ENCODE measurements at regions not wholly inside any gene's neighbourhood (a gene's known extent, or its start where the extent isn't known, plus 50 kb on each side); places are given as distances from the start of the nearest gene placed in this dataset.

DNA sequence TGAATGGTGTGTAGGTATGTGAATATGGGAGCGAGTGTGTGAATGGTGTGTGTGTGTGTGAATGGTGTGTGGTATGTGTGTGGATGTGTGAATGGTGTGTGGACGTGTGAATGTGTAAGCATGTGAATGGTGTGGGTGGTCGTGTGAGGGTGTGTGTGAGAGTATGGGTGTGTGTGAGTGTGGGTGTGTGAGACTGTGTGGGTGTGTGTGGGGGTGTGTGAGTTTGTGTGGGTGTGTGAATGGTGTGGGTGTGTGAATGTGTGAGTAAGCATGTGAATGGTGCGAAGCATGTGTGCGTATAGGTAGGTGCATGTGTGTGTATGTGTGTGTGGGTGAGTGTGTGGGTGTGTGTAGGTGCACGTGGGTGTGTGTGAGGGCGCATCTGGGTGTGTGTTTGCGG lies 160.7 kb upstream of the COBL start:
- no peak for DNase-seq (ENCODE audit: low read depth in 4 of 4, low spot score in 3 of 4)

DNA sequence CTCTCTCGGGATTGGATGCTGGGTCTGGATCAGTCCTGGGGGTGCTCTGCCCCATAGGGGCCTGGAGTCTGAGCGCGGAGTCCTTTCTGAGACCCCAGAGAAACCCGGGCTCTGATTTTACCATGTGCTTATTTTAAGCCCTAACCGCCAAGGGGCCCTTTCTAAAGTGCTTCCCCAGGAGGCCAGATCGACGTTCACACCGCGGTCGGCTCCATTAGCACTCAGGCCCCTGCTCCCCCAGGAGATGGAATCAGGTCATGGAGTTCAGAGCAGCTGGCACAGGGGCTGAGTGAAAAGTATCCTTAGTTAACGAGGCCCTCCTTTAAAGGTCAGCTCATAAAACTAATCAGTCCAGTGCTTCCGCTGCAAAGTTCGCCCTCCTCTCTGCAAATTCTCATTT lies 159.4 kb upstream of the COBL start:
- no peak for DNase-seq (ENCODE audit: low read depth in 4 of 4, low spot score in 3 of 4)

DNA sequence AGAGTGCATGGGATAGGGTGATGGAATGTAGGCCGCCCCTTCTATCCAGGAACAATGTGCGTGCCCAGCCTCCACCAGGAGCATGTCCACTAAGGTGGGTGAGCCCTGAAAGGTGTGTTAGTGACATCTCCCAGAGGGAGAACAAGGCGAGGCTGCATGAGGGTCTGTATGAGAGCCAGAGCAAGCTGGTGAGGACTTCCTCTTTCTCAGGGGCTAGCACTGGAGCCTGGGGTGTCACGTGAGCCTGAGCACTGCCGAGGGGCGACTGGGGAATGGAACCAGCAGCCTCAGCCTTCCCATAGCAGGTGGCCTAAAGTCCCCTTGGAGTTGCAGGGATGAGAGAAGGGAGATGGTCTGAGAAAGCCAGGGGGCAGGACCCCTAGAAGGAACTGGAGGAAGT lies 156.3 kb upstream of the COBL start:
- no peak for DNase-seq (ENCODE audit: low read depth in 4 of 4, low spot score in 3 of 4)

DNA sequence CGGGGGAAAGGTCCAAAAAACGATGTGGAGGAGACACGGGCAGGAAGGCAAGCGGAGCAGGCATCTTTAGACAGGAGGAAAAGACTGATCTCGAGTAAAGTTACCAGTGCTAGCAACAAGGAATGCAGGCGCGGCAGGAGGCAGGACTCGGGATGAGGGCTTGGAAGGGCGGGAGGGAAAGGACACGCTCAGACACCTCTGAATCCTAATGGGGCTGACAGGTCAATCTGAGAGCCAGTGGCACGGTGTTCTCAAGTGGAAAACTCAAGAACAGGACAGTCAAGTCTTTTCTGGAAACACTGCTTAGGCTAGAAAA lies 155.3 kb upstream of the COBL start:
- DNase-seq (ENCODE audit: low read depth in 4 of 4, low spot score in 3 of 4) = no peak

DNA sequence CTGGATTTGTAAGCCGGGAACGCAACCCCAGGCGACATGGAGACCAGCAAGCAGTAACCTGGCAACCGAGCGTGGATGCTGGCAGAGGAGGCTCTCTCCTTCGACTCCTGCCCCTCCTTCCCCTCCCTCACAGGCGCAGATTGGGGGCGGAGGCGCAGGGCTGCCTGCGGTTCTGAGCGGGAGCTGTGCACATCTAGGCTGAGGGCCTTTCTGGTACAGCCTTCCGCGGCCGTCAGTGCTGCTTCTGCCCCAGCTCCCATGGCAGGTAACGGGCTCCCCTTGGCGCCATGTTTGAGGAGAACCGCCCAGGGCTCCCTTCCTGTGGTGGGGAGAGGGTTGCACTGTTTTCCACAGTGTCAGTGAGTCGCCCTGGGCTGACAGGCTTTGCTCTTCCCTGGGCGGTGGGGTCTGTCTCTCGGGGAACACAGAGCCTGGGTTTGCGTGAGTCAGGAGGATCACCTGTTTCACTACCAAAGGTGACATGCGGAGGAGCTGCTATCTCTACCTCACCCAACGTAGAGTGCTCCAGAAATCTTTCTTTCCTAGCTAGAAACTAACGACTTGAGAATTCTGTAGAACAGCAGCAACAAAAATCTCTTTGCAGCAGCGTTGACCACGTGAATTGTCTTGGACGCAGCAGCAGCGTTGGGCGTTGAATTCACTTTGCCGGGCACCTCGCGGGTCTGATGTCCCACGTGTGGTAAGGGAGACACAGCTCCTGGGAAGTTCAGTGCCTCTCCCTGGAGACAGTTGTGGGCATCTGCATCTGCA lies 154.8 kb upstream of the COBL start:
- DNase-seq (ENCODE audit: low read depth in 4 of 4, low spot score in 3 of 4) = no peak

DNA sequence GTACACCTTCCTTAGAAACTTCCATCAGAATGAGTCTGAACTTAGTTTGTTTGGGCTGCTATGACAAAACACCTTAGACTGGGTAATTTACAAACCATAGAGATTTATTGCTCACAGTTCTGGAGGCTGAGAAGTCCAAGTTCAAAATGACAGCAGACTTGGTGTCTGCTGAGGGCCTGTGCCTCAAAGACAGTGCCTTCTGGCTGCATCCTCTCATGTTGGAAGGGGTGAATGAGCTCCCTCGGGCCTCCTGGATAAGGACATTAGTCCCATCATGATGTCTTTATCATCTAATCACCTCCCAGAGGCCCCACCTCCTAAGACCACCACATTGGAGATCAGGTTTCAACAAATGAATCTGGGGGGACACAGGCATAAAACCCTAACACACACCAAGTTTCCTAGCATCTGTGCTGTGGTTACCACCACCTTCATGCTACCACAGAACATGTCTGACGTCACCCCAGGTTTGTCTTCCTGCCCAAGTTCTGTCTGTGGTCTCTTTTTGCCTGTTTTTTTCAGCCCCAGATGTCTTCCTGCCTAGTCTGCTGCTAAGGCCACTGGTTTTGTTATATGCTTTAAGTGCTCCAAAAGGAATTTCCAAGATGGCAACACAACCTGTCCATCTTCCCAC lies 150.9 kb upstream of the COBL start:
- no peak for DNase-seq (ENCODE audit: low read depth in 4 of 4, low spot score in 3 of 4)

DNA sequence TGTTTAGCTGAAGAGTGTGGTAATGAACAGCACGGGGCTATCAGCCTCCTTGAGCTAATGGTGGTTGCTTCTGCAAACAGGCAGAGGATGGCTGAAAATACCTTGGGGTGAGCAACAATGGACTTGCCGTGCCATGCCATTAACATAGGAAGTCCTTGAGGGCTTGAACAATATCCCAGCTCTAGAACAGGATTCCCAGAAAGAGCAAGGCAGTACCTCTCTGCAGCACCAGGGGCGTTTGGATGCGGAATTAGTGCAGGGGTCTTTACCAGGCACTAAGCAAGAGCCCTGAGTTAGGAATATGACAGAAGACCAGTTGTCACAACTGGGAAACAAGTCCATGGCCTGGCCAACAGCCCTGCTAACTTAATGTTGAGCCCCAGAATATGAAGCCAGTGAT lies 143.2 kb upstream of the COBL start:
- DNase-seq (ENCODE audit: low read depth in 4 of 4, low spot score in 3 of 4) = no peak

DNA sequence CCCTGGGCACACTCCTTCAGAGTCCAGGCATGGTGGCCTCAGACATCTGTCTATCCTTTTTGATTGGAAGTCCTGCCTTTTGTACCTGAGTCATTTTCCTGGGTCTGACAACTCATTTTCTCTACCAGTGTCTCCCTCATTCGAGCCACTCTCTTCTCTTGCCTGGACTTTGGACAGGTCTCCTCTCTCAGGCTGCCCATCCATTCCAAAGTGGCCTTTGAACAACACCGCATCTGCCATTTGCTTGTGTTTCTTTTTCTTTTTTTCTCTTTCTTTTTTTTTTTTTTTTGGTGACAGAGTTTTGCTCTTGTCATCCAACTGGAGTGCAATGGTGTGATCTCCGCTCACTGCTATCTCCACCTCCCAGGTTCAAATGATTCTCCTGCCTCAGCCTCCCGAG lies 142.1 kb upstream of the COBL start:
- no peak for DNase-seq (ENCODE audit: low read depth in 4 of 4, low spot score in 3 of 4)

DNA sequence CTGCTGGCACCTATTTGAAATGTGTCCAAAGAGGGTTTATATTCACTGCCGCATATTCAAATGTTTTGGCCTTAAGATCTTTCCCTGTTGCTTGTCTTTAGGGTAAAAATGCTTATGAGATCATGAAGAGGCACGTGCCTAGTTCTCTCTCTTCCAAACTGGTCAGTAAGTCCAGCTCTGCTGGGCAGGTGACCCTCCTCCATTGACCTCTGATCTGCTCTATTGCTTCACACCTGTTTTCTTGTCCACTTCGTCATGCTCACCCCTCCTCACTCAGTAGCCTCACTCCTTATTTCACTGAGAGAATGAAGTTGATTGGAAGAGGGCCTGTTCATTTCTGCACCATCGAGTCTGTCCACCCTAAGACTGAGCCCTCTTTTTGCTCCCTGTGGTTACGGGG lies 140.5 kb upstream of the COBL start:
- no peak for DNase-seq (ENCODE audit: low read depth in 4 of 4, low spot score in 3 of 4)

DNA sequence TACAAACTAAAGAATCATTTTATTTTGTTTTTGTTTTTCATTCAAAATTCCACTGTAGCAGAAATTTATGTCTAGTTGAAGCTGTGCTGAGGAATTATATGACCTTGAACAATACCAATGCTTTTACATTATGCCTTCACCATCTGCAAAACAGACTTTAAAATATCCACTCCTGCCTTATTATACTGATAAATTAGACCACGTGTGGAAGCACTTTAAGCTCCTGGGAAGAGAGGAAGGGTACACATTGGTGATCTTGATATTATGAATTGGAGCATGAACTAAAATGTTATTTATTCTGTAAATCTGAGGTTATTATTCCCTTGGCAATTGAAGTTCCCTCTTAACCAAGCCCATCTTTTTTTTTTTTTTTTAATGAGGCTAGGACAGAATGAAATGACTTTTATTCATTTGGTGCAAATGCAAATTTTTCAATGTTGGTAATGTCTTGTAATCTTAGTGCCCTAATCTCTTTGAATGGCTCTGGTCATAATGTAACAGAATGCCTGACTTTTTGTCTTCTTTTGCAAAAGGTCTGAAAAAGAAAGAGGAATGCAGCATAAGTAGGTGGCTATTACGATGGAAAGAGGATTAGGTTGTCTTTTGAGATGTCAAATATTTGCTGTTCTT lies 139.9 kb upstream of the COBL start:
- no peak for DNase-seq (ENCODE audit: low read depth in 4 of 4, low spot score in 3 of 4)

DNA sequence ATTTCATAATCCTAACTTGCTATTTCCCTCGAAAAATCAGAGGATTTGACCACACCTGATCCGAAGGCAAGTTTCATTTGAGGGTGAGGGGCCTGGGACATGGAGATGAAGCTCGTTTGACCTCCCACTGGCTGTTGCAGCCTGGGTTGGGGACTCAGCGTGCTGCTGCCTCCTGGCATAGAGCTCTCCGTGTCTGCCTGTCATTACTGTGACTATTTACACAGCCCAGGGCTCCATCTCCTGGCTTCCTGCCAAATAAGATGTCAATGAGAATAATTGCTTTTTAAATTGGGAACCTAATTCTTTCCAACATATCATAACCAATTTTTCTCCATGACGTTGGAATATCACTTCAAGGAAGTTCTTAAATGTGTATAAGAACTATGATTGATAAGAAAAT lies 139.3 kb upstream of the COBL start:
- DNase-seq (ENCODE audit: low read depth in 4 of 4, low spot score in 3 of 4) = no peak

DNA sequence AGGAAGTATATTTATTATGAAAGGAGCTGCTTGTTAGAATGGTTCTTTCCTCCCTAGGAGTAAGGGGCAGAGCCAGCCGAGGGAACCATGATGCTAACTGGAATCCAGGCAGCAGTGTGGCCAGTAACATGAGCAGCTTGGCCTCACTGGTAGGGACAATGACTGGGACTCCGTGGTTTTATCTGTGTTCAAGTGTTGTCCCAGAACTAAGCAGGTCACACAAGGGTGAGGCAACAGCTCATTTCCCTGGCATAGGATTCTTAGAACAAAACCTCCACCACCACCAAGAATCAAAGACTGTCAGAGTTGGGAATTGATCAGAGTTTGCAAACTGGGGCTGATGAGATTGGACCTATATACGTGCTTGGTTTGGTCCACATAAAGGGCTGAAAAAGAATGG lies 138.9 kb upstream of the COBL start:
- no peak for DNase-seq (ENCODE audit: low read depth in 4 of 4, low spot score in 3 of 4)

DNA sequence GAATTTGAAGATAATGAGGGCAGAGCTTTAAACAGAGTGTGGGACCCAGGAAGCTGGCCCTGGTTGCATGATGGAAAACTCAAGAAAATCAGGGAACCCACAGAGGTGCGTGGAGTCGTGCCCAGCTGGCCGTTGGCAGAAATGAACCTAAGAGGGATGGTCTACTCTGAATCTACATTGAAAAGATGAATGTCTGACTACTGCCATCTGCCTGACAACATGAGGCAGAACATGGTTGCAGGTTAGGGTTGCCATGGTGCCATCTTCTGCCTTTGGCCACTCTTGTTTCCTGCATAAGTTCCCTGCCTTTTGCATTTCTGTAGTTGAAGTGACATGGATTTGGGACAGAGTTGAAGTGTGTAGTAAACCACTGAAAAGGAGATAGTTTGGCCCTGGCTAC lies 138.5 kb upstream of the COBL start:
- DNase-seq (ENCODE audit: low read depth in 4 of 4, low spot score in 3 of 4) = no peak

DNA sequence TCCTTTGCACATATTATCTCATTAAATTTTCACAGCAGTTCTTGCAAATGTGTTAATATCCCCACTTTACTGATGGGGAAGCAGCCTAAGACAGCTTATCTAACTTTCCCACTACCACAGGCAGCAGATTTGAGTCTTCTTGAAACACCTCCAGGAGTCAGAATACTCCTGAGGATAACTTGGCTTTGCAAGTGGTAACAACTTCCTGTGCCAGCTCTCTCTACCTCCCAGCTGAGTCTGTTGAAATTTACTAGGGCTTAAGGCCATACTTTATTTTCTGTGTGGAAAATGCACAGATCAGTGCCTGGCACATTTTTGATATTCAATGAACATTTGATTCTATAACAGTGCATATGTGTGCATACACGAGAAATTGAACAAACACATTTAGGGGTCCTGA lies 136.1 kb upstream of the COBL start:
- DNase-seq (ENCODE audit: low read depth in 4 of 4, low spot score in 3 of 4) = no peak

DNA sequence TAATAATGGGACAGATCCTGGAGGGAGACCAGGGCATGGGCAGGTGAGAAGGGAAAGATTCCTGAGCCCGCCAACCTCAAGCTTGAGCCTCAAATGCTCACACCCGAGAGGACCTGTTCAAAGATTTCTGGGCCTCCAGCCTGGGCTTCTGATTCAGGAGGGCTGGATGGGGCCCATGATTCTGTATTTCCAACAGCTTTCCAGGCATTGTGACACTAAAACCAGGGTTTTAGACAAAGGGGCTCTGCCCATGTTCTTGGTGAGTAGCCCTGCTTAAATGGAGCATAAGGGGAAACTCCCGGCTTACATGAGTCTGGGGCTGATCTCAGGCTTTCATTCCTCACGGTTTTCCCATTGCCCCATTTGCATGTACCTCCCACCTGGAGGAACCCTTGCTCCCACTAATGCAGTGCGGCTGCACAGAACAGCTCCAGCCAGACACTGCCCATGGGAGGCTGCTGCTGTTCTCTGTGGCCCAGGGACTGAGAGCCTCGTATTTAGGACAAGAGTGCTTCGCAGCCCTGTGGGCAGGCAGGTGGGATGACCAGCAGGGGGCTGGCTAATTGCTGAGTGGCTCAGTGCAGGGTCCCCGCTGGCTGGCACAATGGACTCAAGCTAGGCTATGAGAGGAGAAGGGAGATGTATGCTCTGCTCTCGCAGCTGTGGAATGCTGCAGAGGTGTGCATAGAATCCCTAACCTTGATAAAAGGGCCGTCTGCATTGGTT lies 135.3 kb upstream of the COBL start:
- no peak for DNase-seq (ENCODE audit: low read depth in 4 of 4, low spot score in 3 of 4)

DNA sequence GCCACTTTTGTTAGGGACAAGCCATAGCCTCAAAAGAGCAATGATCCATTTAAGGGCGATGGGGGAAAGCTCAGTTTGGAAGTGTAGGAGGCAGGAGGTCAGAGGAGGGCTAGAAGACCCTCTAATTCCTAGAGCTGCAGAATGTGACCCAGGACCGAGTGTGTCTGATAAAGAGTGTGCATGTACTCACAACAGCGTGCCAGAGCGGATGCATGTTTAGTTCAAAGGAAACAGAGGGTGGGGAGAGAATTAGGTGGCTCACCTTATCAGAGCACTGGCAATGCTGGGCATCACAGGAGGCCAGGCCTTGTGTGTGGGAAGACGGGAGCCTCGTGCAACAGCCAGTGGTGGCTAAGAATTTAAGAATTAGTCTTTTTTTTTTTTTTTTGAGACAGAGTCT lies 133.9 kb upstream of the COBL start:
- no peak for DNase-seq (ENCODE audit: low read depth in 4 of 4, low spot score in 3 of 4)

DNA sequence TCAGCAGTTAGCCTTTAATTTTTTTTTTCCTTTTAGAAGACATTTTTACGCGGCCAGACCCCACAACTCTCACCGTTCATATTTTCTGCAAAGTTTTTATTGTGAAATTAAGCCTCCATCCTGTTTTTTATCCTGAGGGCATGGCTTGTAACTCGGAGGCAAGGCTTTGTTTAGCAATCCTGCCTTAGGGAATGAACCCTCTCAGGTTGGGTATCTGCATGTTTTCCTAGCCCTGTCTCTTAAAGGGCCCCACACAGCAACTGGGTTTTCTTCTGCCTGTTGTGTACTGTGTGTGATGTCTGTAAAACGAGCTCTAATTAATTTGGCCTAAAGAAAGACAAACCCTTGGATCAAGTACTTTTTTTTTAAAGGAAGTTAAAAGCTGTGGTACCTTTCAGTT lies 130.2 kb upstream of the COBL start:
- DNase-seq (ENCODE audit: low read depth in 4 of 4, low spot score in 3 of 4) = no peak

DNA sequence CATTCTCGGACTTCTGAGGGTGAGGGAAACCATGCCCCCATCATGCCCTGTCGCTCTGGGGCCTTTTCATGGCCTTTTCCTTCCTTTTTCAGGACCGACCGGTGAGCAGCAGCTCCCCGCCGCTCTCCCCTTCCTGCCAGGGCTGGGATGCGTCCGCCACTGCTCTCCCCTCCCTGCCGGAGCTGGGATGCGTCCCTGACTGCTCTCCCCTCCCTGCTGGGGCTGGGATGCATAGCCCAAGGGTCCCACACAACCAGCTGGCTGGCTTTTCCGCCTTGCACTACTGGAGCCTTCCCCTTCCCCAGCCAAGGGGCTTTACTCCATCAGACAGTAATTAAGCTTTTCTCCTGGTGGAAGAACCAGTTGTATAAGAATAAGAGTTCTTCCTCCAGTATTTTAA lies 129.7 kb upstream of the COBL start:
- no peak for DNase-seq (ENCODE audit: low read depth in 4 of 4, low spot score in 3 of 4)

DNA sequence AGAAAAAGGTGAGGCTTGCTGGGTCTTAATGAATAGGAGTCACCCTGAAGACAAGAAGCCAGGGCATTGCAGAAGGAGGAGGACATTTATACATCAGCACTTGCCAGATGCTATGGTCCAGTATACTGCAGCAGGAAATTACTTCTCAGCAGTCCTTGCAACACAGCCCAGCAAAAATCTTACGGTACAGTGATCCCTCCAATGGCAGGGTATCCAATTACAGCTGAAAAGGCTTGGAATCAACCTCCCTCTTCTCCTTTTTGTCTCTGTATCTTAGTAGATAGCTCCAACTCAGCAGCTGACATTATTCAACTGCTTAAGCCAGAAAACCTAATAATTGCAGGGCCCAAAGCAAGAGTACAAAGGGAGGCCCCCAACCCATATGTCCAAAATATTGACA lies 128.3 kb upstream of the COBL start:
- peak in 1 of 4 donors; percentile 30 for DNase-seq (ENCODE audit: low read depth in 4 of 4, low spot score in 3 of 4)

DNA sequence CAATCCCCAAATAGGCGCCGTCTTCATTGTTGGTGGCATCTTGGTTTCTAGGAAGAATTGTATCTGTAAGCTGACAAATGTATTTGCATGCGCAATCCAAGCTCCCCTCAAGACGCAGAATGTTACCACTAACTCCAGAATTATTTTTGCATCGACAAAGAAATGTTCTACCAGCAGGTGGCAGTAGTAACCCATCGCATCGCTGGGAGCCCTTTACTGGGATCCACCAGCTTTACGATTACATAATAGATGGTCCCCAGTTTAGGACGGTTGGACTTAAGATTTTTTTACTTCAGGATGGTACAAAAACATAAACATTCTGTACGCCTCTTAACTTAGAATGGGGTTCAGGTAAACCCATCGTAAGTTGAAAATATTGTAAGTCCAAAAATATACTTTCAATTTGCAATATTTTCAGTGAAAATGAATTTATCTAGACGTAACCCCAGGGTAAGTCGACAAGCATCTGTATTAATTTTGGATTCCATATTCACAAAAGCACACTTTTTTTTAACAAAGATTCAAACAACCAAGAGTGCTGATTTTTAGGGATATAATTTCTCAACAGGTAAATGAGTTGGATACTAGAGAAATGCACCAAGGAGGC lies 114.0 kb upstream of the COBL start:
- peak in 3 of 4 donors; percentile 26 to 52 (median 37) for DNase-seq (ENCODE audit: low read depth in 4 of 4, low spot score in 3 of 4)

DNA sequence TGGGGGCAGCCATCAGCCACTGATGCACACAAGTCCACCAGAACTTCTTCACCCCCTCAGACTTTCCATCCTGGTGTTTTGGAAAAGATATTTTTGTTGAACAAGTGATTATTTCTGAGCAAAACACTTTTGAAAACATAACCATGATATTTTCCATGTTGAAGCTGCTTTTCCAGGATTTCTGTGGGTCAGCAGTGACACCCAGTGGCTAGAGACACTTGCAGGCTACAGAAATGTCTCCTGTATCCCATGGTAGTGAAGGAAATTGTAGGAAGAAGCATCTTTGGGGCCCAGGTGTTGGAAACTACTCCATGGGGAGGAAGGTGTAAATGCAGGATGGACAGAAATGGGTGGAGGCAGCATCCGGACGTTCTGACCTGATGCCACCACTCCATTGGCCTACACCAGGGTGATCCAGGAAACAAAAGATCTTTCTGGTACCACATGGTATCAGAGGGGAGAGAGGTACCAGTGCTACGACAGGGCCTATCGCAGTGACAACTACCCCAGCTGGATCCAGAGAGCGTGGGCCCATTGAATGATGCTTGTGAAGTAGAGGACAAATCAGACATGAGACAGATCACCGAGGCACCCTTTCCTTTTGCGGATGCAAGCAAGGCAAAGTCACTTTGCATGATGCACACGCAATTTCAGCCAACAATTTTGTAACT lies 111.7 kb upstream of the COBL start:
- DNase-seq (ENCODE audit: low read depth in 4 of 4, low spot score in 3 of 4) = no peak

Data from left renal pelvis (tissue), 4 donors.